ENCODE measurements at regions not wholly inside any gene's neighbourhood (a gene's known extent, or its start where the extent isn't known, plus 50 kb on each side); places are given as distances from the start of the nearest gene placed in this dataset.

DNA sequence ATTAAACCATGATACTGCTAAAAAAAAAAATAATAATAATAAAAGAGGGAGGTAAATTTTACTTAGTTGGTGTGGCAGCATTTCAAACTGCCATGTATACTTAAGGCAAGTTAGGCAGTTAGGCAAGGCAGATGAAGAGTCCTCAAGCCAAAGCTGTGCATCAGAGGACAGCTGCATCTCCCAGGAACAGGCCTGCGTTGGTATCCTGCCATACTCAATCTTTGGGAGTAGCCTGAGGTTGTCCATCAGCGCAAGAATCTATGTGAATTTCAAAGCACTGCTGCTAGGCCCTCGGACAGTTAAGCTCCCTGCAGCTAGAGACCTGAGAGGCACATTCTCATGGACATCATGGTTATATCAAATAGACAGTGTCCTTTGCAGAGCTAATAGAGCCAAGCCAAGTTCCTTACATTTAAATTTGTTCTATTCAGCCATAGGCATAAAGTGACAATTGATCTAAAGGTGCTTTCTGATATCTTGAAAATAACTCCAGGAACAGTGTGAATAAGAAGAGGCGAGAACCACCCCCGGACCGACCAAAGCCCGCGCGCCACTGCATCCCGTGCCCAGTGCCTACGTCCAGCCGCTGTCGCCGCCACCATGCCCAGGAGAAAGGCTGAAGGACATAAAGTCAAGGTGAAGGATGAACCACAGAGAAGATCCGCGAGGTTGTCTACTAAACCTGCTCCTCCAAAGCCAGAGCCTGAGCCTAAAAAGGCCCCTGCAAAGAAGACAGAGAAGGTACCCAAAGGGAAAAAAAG lies 310.6 kb downstream of the SEMA3D start:
- no peak overlapping the region for H3K27ac Mint-ChIP-seq
- Histone ChIP-seq H2AFZ (replicated peaks) (no peak overlapping the region), H3K27ac (no peak overlapping the region), H3K9me3 (ENCODE audit: low read depth) (no peaks in the 10 kb centered on the region), H3F3A (ENCODE audit: low read depth) (no peaks in the 10 kb centered on the region), H3K36me3 (no peaks in the 10 kb centered on the region), H3K4me3 (no peak overlapping the region), H3K4me2 (no peak overlapping the region), H3K9ac (no peak overlapping the region), H3K79me2 (ENCODE audit: low read depth) (no peaks in the 10 kb centered on the region), H3K4me1 (no peaks in the 10 kb centered on the region), H4K20me1 (ENCODE audit: low read depth) (no peaks in the 10 kb centered on the region), H3K27me3 (no peaks in the 10 kb centered on the region)
- no peak overlapping the region for H3K4me3 Mint-ChIP-seq
- DNase-seq (ENCODE audit: low spot score) = no peak
- H3K9me3 Mint-ChIP-seq = peaks cover 3% of the 10 kb centered on the region
- no peaks in the 10 kb centered on the region for H3K36me3 Mint-ChIP-seq
- no peak for TF ChIP-seq EZH2 (IDR thresholded peaks at IDR 0.05)
- no peak for TF ChIP-seq EZH2phosphoT487 (IDR thresholded peaks at IDR 0.05)
- TF ChIP-seq, protein P1, sequence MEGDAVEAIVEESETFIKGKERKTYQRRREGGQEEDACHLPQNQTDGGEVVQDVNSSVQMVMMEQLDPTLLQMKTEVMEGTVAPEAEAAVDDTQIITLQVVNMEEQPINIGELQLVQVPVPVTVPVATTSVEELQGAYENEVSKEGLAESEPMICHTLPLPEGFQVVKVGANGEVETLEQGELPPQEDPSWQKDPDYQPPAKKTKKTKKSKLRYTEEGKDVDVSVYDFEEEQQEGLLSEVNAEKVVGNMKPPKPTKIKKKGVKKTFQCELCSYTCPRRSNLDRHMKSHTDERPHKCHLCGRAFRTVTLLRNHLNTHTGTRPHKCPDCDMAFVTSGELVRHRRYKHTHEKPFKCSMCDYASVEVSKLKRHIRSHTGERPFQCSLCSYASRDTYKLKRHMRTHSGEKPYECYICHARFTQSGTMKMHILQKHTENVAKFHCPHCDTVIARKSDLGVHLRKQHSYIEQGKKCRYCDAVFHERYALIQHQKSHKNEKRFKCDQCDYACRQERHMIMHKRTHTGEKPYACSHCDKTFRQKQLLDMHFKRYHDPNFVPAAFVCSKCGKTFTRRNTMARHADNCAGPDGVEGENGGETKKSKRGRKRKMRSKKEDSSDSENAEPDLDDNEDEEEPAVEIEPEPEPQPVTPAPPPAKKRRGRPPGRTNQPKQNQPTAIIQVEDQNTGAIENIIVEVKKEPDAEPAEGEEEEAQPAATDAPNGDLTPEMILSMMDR (IDR thresholded peaks at IDR 0.05) = no peak
- peaks cover 3% of the 10 kb centered on the region for H3K27me3 Mint-ChIP-seq (ENCODE audit: insufficient read depth, low read depth)
- no peaks in the 10 kb centered on the region for H3K4me1 Mint-ChIP-seq

GRCh38 chr7:84865560-84865959 lies 321.3 kb downstream of the SEMA3D start:
- Histone ChIP-seq H4K20me1 (ENCODE audit: low read depth) (no peaks in the 10 kb centered on the region), H3K79me2 (ENCODE audit: low read depth) (no peaks in the 10 kb centered on the region), H3K36me3 (no peaks in the 10 kb centered on the region), H3K27me3 (no peaks in the 10 kb centered on the region), H3K27ac (no peak overlapping the region), H3K9me3 (ENCODE audit: low read depth) (no peaks in the 10 kb centered on the region), H3K4me3 (no peak overlapping the region), H3K4me2 (no peak overlapping the region), H3K9ac (no peak overlapping the region), H3K4me1 (no peaks in the 10 kb centered on the region), H2AFZ (replicated peaks) (peak overlapping the region; percentile 57), H3F3A (ENCODE audit: low read depth) (no peaks in the 10 kb centered on the region)
- H3K4me1 Mint-ChIP-seq = no peaks in the 10 kb centered on the region
- H3K4me3 Mint-ChIP-seq = no peak overlapping the region
- no peaks in the 10 kb centered on the region for H3K36me3 Mint-ChIP-seq
- no peaks in the 10 kb centered on the region for H3K27me3 Mint-ChIP-seq (ENCODE audit: insufficient read depth, low read depth)
- no peaks in the 10 kb centered on the region for H3K9me3 Mint-ChIP-seq
- TF ChIP-seq EZH2phosphoT487 (IDR thresholded peaks at IDR 0.05) (no peak), EZH2 (IDR thresholded peaks at IDR 0.05) (no peak)
- TF ChIP-seq, protein P1 (IDR thresholded peaks at IDR 0.05) = no peak
- no peak for DNase-seq (ENCODE audit: low spot score)
- no peak overlapping the region for H3K27ac Mint-ChIP-seq

DNA sequence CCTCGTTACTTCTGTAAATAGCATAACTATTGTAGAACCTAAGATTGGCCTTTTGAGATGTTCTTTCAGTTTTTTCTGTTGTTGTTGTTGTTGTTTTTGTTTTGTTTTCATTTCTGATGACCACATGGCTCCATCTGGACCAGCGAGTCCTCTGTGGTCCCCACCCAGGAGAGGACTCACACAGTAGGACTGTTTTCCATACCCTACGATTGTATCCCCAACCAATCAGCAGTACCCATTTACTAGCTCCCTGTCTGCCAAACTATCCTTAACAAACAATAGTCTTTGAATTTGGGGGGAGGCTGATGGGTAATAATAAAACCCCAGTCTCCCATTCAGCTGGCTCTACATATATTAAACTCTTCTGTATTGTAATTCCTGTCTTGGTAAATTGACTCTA lies 329.5 kb downstream of the SEMA3D start:
- no peak overlapping the region for H2AFZ ChIP-seq (replicated peaks)
- no peaks in the 10 kb centered on the region for H3K27me3 ChIP-seq
- no peak overlapping the region for H3K4me3 ChIP-seq
- no peaks in the 10 kb centered on the region for H3K9me3 ChIP-seq (ENCODE audit: low read depth)
- no peaks in the 10 kb centered on the region for H4K20me1 ChIP-seq (ENCODE audit: low read depth)
- Mint-ChIP-seq H3K27me3 (ENCODE audit: insufficient read depth, low read depth) (peaks cover 3% of the 10 kb centered on the region), H3K27ac (no peak overlapping the region), H3K4me3 (no peak overlapping the region), H3K36me3 (no peaks in the 10 kb centered on the region), H3K4me1 (no peaks in the 10 kb centered on the region), H3K9me3 (peaks cover 4% of the 10 kb centered on the region)
- TF ChIP-seq, protein P1 (IDR thresholded peaks at IDR 0.05) = no peak
- TF ChIP-seq EZH2phosphoT487 (IDR thresholded peaks at IDR 0.05) (no peak), EZH2 (IDR thresholded peaks at IDR 0.05) (no peak)
- no peak overlapping the region for H3K4me2 ChIP-seq
- no peak for DNase-seq (ENCODE audit: low spot score)
- H3F3A ChIP-seq (ENCODE audit: low read depth) = no peaks in the 10 kb centered on the region
- no peaks in the 10 kb centered on the region for H3K4me1 ChIP-seq
- H3K9ac ChIP-seq = no peak overlapping the region
- no peaks in the 10 kb centered on the region for H3K36me3 ChIP-seq
- no peak overlapping the region for H3K27ac ChIP-seq
- no peaks in the 10 kb centered on the region for H3K79me2 ChIP-seq (ENCODE audit: low read depth)

Measured in neural progenitor cell (in vitro differentiated cells).